OCI-LY1 (cell line): ENCODE measurements at regions not wholly inside any gene's neighbourhood (a gene's known extent, or its start where the extent isn't known, plus 50 kb on each side); places are given as distances from the start of the nearest gene placed in this dataset.

Experiments used
- EZH2 ChIP-seq: fragments of 200-600 bp; sonication (generic), shearing (Covaris generic); IDR thresholded peaks from 2 replicates; pipeline ENCODE4 v1.8.0; 2017; ENCODE audit warnings: borderline replicate concordance, mixed run types, mild to moderate bottlenecking, antibody characterized with exemption, low read length, moderate library complexity, mixed read lengths
- TF ChIP-seq, protein P1 (sequence below): fragments of 200-600 bp; sonication (generic), shearing (Covaris generic); IDR thresholded peaks from 2 replicates; pipeline ENCODE4 v1.5.1; 2017; ENCODE audit warnings: mild to moderate bottlenecking, antibody characterized with exemption, low read length, moderate library complexity, mixed read lengths

DNA sequence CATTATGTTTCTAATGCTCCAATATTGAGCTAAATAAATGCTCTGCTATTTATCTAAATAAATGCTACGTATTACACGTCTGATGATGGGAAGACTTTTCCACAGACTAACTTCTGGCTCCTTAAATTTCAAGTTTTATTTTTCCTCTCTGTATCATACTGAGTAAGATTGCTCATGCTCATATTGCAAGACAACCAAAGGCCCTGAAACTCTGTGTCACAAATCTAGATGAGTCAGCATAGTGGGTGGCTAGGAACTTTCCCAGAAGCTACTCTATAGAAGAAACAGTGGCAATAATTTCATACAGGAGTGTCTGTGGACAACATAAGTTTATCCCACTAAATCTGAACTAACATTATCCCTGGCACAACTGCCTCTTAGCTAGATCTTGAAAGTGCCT is 53.0 kb upstream of the RFX3 start:
- TF ChIP-seq, protein P1, sequence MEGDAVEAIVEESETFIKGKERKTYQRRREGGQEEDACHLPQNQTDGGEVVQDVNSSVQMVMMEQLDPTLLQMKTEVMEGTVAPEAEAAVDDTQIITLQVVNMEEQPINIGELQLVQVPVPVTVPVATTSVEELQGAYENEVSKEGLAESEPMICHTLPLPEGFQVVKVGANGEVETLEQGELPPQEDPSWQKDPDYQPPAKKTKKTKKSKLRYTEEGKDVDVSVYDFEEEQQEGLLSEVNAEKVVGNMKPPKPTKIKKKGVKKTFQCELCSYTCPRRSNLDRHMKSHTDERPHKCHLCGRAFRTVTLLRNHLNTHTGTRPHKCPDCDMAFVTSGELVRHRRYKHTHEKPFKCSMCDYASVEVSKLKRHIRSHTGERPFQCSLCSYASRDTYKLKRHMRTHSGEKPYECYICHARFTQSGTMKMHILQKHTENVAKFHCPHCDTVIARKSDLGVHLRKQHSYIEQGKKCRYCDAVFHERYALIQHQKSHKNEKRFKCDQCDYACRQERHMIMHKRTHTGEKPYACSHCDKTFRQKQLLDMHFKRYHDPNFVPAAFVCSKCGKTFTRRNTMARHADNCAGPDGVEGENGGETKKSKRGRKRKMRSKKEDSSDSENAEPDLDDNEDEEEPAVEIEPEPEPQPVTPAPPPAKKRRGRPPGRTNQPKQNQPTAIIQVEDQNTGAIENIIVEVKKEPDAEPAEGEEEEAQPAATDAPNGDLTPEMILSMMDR: no peak
- no peak for TF ChIP-seq EZH2
